Caco-2 (cell line): ENCODE measurements at regions not wholly inside any gene's neighbourhood (a gene's known extent, or its start where the extent isn't known, plus 50 kb on each side); places are given as distances from the start of the nearest gene placed in this dataset.

Source experiments
- BruUV-seq: library from RNA; stranded (reverse); fragments of 400-500 nt; replicated peaks from 2 replicates; lab custom pipeline; 2021; lab: Mats Ljungman, UMichigan
- CTCF ChIA-PET: fragments of 300-600 bp; sonication (Branson Sonifier 250); formaldehyde crosslinking; loops from one replicate; lab custom pipeline; 2022; ENCODE audit warnings: antibody characterized with exemption; lab: Charles Lee
- POLR2A ChIA-PET: fragments of 300-600 bp; sonication (Branson Sonifier 250); formaldehyde crosslinking; loops from one replicate; lab custom pipeline; 2022; ENCODE audit warnings: antibody characterized with exemption; lab: Charles Lee
- DNase-seq, 2 experiments: peaks; one replicate each; pipeline versions ENCODE4 v3.0.0 to v3.0.0-alpha.2; 2020 to 2022
- H3K27me3 ChIP-seq: replicated peaks from 2 replicates; pipeline ENCODE4 v1.6.0; 2011; ENCODE audit warnings: low read length; ENCODE audit not compliant: control insufficient read depth, insufficient read depth
- H3K36me3 ChIP-seq: 2 replicates; pipeline ENCODE4 v1.5.1; 2011; ENCODE audit warnings: low read length; ENCODE audit not compliant: control insufficient read depth, insufficient read depth
- H3K4me1 ChIP-seq: fragments of 250-450 bp; sonication (Bioruptor Pico); 2 replicates; pipeline ENCODE4 v1.5.1; 2020; ENCODE audit warnings: mild to moderate bottlenecking
- H3K4me3 ChIP-seq: 2 replicates; pipeline ENCODE4 v1.5.1; 2011; ENCODE audit warnings: low read depth, mild to moderate bottlenecking, control low read depth, low read length
- H3K9me3 ChIP-seq: fragments of 250-450 bp; sonication (Bioruptor Pico); 2 replicates; pipeline ENCODE4 v1.5.1; 2020; ENCODE audit warnings: mild to moderate bottlenecking, moderate library complexity
- H3K27ac Mint-ChIP-seq: one replicate; pipeline ENCODE4 v1.8.0; 2022; ENCODE audit warnings: mixed read lengths; ENCODE audit not compliant: unreplicated experiment
- H3K27me3 Mint-ChIP-seq: one replicate; pipeline ENCODE4 v1.8.0; 2022; ENCODE audit warnings: mixed read lengths; ENCODE audit not compliant: insufficient read depth, unreplicated experiment
- H3K36me3 Mint-ChIP-seq: one replicate; pipeline ENCODE4 v1.8.0; 2022; ENCODE audit warnings: mild to moderate bottlenecking, mixed read lengths; ENCODE audit not compliant: insufficient read depth, unreplicated experiment
- H3K4me1 Mint-ChIP-seq: one replicate; pipeline ENCODE4 v1.8.0; 2022; ENCODE audit warnings: low read depth, mixed read lengths; ENCODE audit not compliant: unreplicated experiment
- H3K4me3 Mint-ChIP-seq: one replicate; pipeline ENCODE4 v1.8.0; 2022; ENCODE audit warnings: mild to moderate bottlenecking, moderate library complexity, mixed read lengths; ENCODE audit not compliant: unreplicated experiment
- H3K9me3 Mint-ChIP-seq: one replicate; pipeline ENCODE4 v1.8.0; 2022; ENCODE audit warnings: mixed read lengths; ENCODE audit not compliant: unreplicated experiment
- CTCF ChIP-seq, 2 experiments: fragments of 200-600 bp in 1 of 2; IDR thresholded peaks; 1 replicate in 1 of 2; 2 replicates in 1 of 2; pipeline versions ENCODE4 v1.5.1 to v1.8.0; 2011 to 2022; ENCODE audit warnings: antibody characterized with exemption in 1 of 2, control low read depth in 1 of 2, inconsistent platforms in 1 of 2, low read depth in 1 of 2, low read length in 1 of 2, mild to moderate bottlenecking in 1 of 2, moderate library complexity in 1 of 2; ENCODE audit not compliant: insufficient read depth in 1 of 2, severe bottlenecking in 1 of 2, unreplicated experiment in 1 of 2
- intact Hi-C: fragments of 100-400 bp; cut with micrococcal nuclease; formaldehyde crosslinking; loops from one replicate; pipeline ENCODE4 v1.10.0; 2022; ENCODE audit not compliant: unreplicated experiment

- intact Hi-C loops = no loop called here
- POLR2A ChIA-PET = no interaction called here
Measured at GRCh38 chrX:42000836-42001235, 77.5 kb upstream of the CASK start.

GRCh38 chrX:41984628-41985027 is 61.3 kb upstream of the CASK start:
- H3K27me3 Mint-ChIP-seq = no peaks in the 10 kb centered on the region
- CTCF ChIA-PET = no interaction called here
- no peak overlapping the region for H3K4me3 ChIP-seq

More at GRCh38 chrX:42000836-42001235, 77.5 kb upstream of the CASK start:
- no peaks in the 10 kb centered on the region for H3K27me3 ChIP-seq
- TF ChIP-seq CTCF (IDR thresholded peaks at IDR 0.05; ENCODE audit: insufficient read depth in 1 of 2, low read depth in 1 of 2, low read length in 1 of 2, severe bottlenecking in 1 of 2, unreplicated experiment in 1 of 2) = no peak
- Mint-ChIP-seq H3K27me3 (no peaks in the 10 kb centered on the region), H3K4me1 (peaks cover 7% of the 10 kb centered on the region), H3K9me3 (no peaks in the 10 kb centered on the region), H3K36me3 (no peaks in the 10 kb centered on the region), H3K4me3 (no peak overlapping the region), H3K27ac (no peak overlapping the region)
- BruUV-seq = no TSS peak
- no peaks in the 10 kb centered on the region for H3K9me3 ChIP-seq
- H3K36me3 ChIP-seq = no peaks in the 10 kb centered on the region
- no peaks in the 10 kb centered on the region for H3K4me1 ChIP-seq
- H3K4me3 ChIP-seq = no peak overlapping the region
- no peak for DNase-seq
- CTCF ChIA-PET = no interaction called here

GRCh38 chrX:41982953-41983352 is 59.6 kb upstream of the CASK start:
- no peak for TF ChIP-seq CTCF (IDR thresholded peaks at IDR 0.05; ENCODE audit: insufficient read depth in 1 of 2, low read depth in 1 of 2, low read length in 1 of 2, severe bottlenecking in 1 of 2, unreplicated experiment in 1 of 2)
- BruUV-seq = no TSS peak
- no peaks in the 10 kb centered on the region for H3K27me3 ChIP-seq

More at GRCh38 chrX:41984628-41985027, 61.3 kb upstream of the CASK start:
- H3K36me3 Mint-ChIP-seq = no peaks in the 10 kb centered on the region
- TF ChIP-seq CTCF (IDR thresholded peaks at IDR 0.05; ENCODE audit: insufficient read depth in 1 of 2, low read depth in 1 of 2, low read length in 1 of 2, severe bottlenecking in 1 of 2, unreplicated experiment in 1 of 2) = no peak
- Histone ChIP-seq H3K27me3 (no peaks in the 10 kb centered on the region), H3K9me3 (no peaks in the 10 kb centered on the region), H3K36me3 (no peaks in the 10 kb centered on the region), H3K4me1 (0 out of 2 replicates have a peak, but pooled peaks cover 3% of the 10 kb centered on the region)
- intact Hi-C loops = no loop called here
- H3K4me1 Mint-ChIP-seq = peaks cover 6% of the 10 kb centered on the region
- no peak overlapping the region for H3K27ac Mint-ChIP-seq
- no peaks in the 10 kb centered on the region for H3K9me3 Mint-ChIP-seq
- POLR2A ChIA-PET = no interaction called here
- no TSS peak for BruUV-seq
- DNase-seq = no peak
- no peak overlapping the region for H3K4me3 Mint-ChIP-seq

More at GRCh38 chrX:41982953-41983352, 59.6 kb upstream of the CASK start:
- H3K4me1 ChIP-seq = 0 out of 2 replicates have a peak, but pooled peaks cover 3% of the 10 kb centered on the region
- Mint-ChIP-seq H3K9me3 (no peaks in the 10 kb centered on the region), H3K4me3 (no peak overlapping the region), H3K4me1 (peaks cover 6% of the 10 kb centered on the region), H3K27ac (no peak overlapping the region), H3K36me3 (no peaks in the 10 kb centered on the region), H3K27me3 (no peaks in the 10 kb centered on the region)
- H3K9me3 ChIP-seq = no peaks in the 10 kb centered on the region
- POLR2A ChIA-PET = no interaction called here
- intact Hi-C loops = no loop called here
- DNase-seq = no peak
- CTCF ChIA-PET = no interaction called here
- no peak overlapping the region for H3K4me3 ChIP-seq
- no peaks in the 10 kb centered on the region for H3K36me3 ChIP-seq
